HuH-7.5 (cell line): ENCODE measurements at regions not wholly inside any gene's neighbourhood (a gene's known extent, or its start where the extent isn't known, plus 50 kb on each side); places are given as distances from the start of the nearest gene placed in this dataset.

Experiments
- DNase-seq: peaks from one replicate; pipeline ENCODE4 v3.0.0; 2011; ENCODE audit warnings: low spot score

DNA sequence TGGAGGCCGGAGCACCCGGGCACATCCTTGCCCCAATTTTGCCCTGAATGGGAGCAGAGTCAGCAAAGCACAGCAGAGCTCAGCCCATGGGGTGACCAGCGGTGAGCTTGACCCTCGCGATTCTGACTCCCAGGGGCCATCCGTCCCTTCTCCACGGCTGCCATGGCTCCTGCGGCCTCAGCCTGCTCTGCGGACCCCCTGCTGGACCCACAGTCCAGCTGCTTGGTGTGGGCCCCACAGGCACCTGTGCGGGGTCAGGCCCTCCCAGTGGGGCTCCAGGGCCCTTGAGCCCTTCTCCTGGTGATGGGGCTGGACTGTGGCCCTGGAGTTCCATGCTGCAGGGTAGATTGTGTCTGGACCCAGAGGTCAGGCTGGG lies 144.2 kb downstream of the ENGASE start:
- no peak for DNase-seq

DNA sequence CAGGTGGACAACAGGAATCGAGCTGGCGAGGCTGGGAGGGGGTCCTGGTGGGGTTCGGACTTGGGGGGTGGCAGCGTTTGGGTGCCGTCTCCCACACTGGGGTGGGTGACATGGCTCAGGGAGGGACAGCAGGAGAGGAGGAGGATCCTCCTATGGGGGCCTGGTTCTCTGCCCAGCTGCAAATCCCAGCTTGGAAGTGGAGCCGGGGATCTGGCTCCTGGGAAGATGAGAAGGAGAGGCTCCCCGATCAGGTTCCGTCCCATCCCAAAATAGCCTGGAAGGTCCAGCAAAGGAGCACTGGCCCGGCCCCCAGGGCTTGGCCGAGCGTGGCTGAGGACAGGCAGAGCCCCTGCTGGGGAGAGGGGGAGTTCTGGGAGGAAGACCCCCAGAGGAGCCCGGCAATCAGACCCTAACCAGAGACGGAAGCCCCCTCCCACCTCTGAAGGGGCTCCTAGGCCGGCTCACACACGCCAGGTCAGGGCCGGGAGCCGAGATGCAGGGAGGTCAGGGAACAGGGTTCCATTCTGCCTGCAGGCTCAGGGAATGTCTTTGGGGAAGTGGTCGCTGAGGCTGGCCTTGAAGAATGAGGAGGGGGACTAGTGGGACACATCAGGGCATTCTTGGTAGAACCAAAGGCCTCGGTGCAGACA lies 143.7 kb downstream of the ENGASE start:
- no peak for DNase-seq

DNA sequence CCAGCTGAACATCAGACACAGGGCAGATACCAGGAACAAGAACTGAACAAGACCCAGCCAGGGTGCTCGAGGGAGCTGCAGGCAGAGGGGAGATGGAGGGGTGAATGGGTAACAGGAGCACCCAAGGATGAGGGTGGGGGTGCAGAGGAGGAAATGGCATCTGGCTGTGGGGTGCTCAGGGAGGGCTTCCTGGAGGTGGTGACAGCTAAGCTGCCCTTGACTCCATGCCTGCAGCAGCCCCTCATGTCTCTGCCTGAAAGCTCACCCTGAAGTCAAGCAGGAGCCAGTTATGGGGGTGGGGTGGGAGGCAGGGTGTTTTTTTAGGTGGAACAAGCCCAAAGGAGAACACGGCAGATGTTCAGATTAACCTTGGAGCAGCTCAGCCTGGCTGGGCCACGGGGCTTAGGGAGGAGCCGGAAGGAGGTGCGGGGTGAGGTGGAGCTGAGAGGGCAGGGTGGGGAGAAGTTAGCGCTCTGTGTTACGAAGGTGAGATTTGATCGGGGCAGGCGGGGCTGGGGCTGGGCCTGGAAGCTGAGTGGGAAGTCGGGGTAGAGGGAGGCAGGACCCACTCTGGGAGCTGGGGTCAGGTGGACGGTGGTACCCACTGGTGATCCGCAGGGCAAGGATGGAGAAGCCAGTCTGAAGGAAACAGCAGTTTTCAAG lies 143.0 kb downstream of the ENGASE start:
- DNase-seq = no peak

GRCh38 chr17:79216826-79217225 lies 142.2 kb downstream of the ENGASE start:
- DNase-seq = no peak

GRCh38 chr17:79216391-79216790 lies 141.8 kb downstream of the ENGASE start:
- no peak for DNase-seq

DNA sequence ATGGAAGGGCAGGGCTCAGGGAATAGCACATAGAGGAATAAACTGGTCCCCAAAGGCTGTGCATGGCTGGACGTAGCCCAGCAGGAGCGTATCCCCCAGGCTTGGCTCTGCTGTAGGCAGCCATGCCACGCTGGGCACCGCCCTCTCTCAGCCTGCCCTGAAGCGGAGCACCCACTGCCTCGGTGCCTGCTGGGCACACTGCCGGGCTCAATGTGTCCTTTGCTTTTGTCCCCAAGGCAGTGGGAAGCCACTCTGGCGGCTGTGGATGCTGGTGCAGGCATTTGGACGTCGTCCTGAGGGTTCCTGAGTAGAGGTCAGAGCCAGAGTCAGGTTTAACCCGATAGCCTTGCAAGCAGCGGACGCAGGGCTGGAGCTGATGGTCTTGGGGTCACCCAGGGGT lies 141.0 kb downstream of the ENGASE start:
- no peak for DNase-seq

GRCh38 chr17:79214940-79215604 lies 140.4 kb downstream of the ENGASE start:
- no peak for DNase-seq

- no peak for DNase-seq
Measured at GRCh38 chr17:79214459-79214858, 139.8 kb downstream of the ENGASE start.

GRCh38 chr17:79213305-79213704 lies 138.7 kb downstream of the ENGASE start:
- no peak for DNase-seq

GRCh38 chr17:79212149-79213087 lies 137.8 kb downstream of the ENGASE start:
- DNase-seq = no peak

GRCh38 chr17:79211061-79211770 lies 136.6 kb downstream of the ENGASE start:
- DNase-seq = no peak

DNA sequence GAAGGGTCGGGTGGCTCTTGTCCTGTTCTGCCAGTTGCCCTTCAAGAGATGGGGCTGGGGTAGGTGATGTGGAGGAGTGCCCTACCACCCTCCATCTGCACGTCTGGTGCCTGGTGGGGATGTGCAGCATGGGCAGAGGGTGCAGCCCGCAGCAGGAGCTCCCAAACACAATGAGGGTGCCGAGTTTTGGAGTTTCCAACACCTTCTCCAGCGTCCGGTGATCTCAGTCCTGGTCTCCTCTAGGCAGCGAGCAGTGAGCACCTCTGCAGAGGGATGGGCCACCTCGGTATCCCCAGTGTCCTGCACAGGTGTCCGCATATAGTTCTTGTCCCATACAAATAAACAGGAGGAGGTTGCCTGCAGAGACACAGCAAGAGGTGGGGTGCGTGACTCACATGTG lies 136.0 kb downstream of the ENGASE start:
- no peak for DNase-seq

DNA sequence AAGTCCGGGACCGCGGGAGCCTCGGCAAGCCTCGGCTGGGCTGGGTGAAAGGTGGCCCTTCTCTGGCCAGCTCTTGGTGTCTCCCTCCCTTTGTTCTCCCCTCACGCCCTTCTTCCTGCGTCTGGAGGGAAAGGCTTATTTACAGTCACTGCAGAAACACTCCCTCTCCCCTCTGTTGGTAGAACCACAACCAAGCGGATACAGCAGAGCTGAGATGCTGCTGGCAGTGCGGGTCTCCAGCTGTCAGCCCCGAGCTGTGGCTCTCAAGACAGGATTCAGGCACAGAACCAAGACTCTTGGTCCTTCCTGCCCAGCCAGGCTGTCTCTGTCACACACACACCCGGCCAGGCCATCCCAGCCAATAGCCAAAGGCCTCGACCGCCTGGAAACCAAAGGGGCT lies 133.3 kb downstream of the ENGASE start:
- DNase-seq = no peak

DNA sequence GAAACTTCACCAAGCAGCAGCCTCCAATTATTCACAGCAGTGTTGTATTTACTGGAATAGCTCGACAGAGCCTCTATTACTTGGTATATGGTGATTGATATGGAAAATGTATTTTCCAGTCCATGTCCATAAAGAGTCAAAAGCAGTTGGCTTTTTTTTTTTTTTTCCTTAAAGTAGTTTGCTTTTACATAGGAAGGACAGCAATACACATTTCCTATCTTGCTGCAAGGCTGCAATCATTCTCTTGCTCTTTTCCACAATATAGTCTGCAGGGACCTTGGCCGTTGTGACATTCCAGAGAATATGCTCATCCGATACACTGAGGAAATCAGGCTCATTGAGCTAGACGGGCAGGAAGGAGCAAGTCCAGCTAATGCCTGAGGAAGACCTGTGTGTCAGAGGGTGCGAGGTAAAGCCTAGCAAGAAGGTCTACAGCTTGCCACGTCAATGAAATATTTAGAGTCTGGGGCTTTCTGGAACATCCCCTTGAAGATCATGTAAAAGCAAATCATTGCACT lies 131.1 kb downstream of the ENGASE start:
- DNase-seq = no peak

DNA sequence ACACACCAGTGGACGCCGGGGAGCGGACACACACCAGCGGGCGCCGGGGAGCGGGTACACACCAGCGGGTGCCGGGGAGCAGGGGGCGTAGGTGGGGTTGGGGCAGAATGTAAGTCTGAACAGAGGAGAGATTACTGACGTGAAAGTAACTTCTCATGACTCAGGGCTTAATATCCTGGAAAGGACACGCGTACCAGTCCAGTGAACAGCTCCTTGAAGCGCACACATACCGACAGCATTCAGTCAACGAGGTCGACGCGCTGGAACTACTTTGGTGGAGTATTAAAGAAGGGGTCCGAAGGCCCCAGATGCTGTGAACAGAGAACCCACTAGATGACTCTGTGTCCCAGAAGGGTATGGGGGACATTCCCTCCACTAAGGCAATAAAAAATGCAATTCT lies 129.6 kb downstream of the ENGASE start:
- no peak for DNase-seq

- DNase-seq = no peak
Measured at GRCh38 chr17:79203657-79204056, 129.0 kb downstream of the ENGASE start.

GRCh38 chr17:79203016-79203415 lies 128.4 kb downstream of the ENGASE start:
- DNase-seq = no peak

- DNase-seq = no peak
Measured at GRCh38 chr17:79202480-79202879, 127.9 kb downstream of the ENGASE start.

GRCh38 chr17:79201536-79202227 lies 127.1 kb downstream of the ENGASE start:
- no peak for DNase-seq

DNA sequence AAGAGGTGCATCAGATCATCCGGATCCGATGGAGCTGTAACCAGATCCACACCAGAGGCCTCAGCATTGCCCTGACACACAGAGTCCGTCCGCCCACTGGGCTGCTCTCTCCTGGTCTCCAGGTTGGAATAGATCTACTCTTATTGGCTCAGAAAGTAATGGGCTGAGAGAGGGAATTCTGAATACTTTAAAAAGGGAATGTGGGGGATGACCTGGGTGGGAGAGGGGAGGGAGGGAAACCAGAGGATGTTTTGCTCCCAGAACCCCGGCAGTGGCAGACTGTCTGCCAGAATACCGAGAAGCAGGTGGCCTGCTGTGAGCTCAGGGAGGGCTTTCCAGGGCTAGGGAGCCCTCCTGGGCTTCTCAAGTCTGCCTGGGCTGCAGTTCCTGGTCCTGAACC lies 126.5 kb downstream of the ENGASE start:
- DNase-seq = no peak

DNA sequence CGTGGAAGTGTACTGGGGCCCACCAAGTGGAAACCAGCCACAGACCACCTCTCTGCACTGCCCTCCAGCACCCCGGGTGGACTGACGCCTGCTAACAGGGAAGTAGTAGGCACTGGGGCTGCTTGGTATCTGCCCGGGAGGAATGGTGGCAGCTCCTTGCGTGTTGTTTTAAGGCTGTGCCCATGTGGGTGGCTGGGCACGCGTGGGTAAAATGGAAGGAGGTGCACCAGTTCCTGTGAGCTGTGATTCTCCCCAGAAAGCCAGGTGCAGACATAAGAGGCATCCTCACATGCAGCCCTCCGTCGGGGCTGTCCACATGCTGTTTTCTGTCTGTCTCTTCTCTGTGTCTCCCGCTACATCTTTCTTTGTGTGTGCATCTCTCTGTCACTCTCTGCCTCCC lies 122.3 kb downstream of the ENGASE start:
- DNase-seq = no peak
